NCI-H748 (cell line): ENCODE measurements at regions not wholly inside any gene's neighbourhood (a gene's known extent, or its start where the extent isn't known, plus 50 kb on each side); places are given as distances from the start of the nearest gene placed in this dataset.

Experiments
- DNase-seq: peaks from one replicate; lab custom pipeline; 2025; ENCODE audit not compliant: unreplicated experiment; lab: John Stamatoyannopoulos, UW

DNA sequence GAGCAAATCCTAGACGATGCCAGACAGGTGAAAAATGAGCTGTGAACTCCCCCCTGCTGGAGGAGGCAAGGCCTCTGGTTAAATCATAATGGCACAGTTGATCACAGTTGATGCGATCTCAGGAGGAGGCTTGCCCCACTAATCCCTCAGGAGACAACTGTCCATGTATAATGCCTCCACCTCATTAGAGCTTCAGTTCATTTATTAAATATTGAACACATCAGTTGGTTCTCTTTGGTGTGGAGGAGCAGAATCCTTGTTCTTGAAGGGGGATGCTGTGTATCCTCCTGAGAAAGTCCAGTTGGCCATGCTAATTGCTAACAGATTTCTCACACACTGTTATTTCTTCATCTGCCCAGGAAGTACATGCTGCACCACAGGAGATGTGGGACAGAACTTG, 290.5 kb downstream of the IGSF11 start:
- no peak for DNase-seq

DNA sequence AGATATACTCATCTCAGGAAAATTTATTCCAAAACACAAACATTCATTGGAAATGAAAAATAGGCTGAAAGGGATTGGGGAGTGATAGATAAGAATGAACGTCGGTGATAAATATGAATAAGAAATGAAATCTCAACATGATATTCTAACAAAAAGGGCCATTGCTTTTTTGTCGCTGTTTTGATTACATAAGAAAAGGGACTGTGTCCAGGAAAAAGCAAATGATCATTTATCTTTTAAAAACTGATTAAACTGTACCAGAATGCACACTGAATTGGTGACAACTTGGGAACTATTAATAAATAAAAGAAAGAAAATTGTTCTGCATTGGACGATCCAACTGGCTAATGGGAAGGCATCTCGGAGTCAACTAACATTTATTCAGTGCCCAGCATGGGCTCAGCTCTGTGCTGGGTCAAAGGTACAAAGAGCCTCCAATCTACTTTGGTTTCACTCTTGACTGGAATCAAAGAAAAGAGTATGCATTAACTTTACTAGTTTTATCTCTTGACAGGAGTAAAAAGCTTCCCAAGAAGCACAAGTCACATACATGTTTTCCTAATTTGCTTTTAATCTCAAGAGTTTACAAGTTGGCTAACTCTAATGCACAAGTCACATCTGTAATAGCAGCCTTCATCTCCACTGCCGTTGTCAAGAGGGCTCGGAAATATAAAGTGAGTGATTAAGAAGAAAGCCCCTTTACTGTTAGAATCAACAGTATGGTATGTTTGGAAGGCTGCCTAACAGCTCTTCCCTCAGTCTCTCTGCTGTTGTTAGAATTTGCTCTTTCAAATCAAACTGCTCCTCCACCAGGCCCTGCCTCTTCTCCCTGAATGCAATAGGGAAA, 280.0 kb downstream of the IGSF11 start:
- no peak for DNase-seq

DNA sequence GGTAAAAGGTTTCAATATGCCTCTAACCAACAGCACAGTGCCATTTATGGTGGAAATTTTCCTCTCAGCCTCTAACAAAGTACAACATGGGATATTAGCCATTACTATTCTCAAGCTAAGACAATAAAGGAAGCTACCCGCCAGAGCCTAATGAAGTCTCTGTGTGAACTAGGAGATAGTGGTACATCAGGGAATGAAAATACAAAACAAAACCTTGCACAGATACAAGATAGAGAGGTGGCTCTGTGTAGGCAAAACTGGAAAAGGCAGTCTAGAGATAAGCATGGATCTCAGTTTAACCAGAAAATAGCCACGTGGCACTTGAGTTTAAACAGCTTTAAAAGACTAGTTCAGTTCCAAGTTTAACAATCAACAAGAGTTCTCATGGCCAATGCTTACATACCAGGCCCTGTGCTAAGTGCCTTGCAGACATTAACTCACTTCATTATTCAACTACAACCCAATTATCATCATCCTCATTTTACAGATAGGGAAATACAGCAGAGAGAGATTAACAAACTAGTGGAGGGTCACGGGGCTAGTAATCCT, 279.3 kb downstream of the IGSF11 start:
- no peak for DNase-seq

DNA sequence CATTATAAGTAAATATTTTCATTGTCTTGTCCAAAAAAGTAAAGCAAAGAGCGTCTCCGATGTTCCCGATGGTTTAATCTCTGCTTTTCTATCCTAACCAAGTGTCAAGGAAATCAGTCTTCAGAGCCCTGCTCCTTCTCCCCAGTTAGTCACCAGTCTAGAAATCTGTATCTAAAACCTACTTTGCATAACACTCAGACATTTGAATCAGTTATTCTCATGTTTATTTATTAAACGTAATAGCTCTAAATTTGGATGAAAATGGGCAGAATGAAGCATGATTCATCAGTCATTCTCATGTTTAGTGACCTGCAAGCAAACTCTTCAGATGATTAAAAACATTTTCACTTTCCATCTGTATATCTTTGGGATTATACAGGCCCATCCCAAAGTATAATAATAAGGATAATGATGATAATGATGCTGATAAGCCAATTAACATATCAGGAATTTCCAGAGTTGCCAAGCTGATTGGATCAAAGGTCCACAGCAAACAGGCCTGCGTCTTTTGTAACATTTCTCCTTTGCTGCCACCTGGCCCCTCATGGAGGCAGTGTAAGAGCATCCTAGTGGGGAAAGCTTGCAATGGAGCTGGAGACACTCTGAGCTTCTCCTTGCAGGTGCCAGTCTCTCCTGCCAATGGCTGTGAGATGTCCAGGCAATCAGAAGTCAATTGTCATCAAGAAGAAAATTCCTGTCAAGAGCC, 273.9 kb downstream of the IGSF11 start:
- no peak for DNase-seq

DNA sequence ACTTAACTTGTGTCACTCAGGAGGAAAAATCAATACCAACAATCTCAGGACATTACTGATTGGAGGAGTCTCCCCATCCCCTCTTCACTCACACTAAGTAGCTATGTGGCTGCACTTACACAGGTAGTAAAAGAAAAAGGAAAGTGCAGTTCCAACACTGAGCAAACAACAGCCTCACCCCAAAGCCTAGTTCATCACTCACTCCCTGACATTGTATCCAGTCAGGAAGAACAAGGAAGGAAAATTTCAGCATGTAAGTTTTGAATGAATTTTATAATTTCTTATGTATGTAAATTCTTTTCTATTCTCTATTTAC, 273.4 kb downstream of the IGSF11 start:
- no peak for DNase-seq

DNA sequence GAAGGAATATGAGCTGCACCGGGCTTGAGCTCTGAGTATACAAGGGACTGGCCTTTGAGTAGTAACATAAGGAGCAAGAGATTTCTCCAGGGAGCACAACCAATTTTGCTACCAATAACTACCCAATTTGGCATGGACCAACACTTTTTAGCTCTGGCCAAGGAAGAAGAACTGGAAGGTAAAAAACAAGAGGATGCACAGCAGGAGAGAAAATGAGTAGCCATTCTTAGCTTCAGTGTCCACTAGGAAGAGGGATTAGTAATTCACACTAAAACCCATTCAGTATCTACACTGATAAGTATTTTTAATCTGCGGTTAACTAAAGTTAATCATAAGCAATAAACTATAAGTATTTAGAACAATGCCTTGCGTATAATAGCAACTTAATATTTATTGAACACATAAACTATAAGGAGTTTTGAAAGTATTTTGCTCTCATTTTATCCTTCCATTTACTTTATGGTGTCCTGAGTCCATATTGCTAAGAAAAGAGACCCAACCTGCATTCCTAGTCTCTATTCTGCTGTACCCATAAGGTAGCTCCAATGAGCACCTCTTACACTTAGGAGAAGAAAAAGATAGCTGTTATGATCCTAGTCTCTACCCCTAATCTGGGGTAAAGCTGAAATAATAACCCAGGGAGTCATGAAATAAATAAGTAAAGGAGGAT, 268.9 kb downstream of the IGSF11 start:
- no peak for DNase-seq

DNA sequence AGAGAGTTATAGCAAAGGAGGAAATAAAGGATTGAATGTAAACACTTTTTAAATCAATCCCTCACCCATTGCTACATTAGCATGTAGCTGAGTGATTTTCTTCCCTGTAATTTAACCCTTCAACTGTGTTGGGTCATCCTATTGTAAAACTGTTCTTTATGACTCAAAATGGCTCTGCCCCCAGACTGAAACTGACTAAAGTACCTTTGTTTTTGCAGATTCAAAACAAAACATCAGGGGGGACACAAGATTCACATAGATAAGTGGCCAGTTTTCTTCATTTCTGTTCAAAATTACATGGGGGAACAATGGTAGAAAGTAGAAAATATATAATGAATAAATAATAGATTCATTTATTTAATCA, 268.4 kb downstream of the IGSF11 start:
- no peak for DNase-seq

DNA sequence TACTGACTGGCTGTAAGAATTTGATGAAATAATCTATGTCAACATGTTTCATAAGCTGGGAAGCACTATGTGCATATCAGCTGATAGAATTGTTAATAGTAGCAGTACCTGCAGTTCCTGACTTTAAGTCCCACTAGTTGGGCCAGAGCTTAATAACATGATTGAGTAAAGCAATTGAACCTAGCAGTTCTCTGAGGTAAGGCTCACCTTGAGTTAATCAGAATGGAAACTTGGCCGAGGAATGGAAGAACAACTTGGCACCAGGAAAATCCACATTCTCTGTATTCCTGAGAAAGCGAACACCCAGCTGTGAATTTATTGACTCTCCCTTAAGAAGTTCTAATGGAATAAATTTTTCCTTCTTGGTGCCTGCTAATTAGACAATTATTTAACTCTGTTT, 262.6 kb downstream of the IGSF11 start:
- DNase-seq: no peak

DNA sequence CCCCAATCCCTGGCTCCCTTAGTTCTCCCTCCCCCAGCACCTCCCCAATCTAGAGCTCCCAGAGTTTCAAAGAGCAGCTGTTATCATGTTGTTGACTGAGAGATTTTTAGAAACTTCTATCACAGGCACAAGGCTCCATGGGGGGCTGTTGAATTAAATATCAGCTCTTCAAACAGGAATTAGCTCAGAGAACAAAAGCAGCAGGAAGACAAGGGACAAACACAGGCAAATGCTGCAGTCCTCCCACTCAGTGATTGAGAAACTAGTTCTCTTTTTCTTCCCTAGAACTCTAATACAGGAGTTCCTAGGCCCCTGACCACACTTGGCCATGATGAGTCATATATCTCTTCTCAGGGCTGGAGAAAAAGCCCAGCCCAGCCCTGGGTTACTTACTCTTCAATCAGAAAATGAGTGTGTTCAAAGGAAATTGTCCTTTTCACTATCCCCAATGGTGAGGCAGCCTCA, 262.1 kb downstream of the IGSF11 start:
- peak; percentile 34 for DNase-seq

DNA sequence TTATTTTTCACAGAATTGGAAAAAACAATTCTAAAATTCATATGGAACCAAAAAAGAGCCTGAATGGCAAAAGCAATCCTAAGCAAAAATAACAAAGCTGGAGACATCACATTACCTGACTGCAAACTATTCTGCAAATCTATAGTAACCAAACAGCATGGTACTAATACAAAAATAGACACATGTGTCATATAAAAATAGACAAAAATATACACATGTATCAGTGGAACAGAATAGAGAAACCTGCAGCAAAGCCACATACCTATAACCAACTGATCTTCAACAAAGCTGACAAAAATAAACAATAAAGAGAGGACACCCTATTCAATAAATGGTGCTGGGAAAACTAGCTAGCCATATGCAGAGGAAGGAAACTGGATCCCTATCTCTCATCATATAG, 259.6 kb downstream of the IGSF11 start:
- DNase-seq: no peak

DNA sequence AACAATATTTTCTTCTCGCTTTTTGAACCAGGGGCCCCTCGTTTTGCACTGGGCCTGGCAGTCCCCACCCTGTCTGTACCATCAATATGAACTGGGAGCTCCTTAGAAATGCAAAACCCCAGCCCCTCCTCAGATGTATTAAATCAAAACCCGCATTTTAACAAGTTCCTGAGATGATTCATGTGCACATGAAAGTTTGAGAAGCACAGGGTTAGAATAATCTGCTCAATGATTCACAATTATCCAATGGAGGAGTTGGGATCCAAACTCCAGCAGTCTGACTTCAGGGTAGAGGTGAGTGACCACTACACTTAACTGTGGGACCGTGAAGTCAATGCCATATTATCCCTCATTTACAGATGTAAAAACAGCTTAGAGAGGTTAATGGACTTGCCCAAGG, 256.4 kb downstream of the IGSF11 start:
- no peak for DNase-seq

DNA sequence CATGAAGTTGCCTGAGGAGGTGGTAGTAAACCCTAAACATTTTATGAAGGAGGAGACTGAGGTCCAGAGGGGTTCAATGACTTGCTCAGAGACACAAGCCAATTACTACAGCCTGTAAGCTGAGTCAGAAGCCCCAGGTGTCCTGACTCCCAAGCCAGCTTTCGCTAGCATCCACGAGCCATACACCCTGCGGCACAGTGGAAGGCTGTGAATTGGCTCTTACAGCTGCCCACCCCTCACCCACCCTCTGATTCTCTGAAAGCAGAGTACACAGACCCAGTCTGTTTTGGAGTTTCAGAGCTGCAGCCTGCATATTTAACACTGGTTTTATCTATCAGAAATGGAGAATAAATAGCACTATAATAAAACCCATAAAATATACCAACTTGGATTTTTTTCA, 253.4 kb downstream of the IGSF11 start:
- DNase-seq: no peak

DNA sequence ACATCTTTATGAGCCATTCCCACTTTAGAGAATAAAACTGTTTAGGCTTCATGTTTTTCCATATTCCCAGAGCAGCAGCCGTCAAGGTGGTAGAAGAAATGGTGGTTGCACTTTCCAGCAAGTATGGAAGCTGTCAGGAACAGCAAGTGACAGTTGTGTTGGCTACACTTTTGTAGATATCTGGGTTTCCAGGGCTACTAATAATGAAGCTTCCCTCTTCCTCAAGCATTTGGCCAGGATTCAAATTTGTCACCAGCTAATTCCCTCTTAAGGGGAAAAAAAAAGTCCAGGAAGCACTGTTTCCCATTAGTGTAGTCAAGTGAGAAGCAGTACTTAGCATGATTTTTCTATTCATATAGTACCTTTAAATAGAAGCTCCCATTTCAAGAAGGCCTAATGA, 252.8 kb downstream of the IGSF11 start:
- DNase-seq: no peak

DNA sequence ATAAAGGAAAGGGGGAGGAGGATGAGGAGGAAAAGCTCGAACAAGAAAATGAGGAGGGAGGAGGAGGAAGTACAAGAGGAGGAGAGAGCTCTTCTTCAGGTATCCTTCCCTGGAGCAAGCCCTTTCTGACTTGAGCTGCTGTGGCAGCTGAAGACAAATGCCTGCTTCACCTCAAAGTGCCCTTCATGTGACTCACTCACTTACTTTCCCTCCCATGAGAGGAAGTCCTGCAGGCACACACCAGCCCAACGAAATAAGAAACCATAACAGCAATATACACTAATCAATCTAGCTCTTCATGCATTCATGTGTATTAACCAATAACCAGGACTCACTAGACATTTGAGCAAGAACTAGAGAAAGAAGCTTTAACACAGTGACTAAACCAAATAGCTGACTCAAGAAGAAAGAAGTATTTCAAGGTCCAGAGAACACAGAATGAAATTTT, 251.9 kb downstream of the IGSF11 start:
- no peak for DNase-seq

DNA sequence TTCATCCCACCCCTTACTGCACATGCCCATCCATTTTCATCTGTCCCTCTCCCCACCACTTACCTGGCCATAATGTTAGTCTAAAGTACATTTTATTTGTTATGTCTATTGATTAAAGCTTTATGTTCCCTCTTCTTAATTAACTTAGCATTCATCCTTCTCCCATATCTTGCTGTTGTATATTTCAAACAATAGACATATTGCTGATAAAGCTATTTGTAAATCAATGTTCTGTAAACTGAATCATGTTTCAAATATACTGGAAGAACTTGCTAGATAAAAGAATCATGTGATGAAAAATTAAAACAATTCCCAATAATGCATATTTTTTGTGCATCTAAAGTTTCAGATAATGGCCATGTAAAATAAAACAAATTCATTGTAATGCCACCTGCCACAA, 249.2 kb downstream of the IGSF11 start:
- no peak for DNase-seq

DNA sequence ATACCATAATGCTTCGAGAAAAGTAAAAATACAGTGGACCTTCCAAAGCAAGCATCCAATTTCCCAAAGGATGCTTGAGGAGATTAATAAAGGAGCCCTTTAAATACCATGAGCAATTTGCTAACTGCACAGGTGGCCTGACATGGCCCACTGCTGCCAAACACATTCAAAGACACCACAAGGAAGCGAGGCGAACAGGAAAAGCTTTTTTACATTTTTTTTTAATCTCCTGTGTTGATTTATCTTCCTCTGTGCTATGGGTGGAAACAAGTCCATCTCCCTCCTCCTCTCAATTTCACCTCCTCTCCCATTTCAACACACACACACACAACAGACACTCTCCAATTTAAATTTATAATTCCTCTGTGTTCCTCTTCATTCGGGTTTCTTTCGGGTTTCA, 243.4 kb downstream of the IGSF11 start:
- no peak for DNase-seq

DNA sequence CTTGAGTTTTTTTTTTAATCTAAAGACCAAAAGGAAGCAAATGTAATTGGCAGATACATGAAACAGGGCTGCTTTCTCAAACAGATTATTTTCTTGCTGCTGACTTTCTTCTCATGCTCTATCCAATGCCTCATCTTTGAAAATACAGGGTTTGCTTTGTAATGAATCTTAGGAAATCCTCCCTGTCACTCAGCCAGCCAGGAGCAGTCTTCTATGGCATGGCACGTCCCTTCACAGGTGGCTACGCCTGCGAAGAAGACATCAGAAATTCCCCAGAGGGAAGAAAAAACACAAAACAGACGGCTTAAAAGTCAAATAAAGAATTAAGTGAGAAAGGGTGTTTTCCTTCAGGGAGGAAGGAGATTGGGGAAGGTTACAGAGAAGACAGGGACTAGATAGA, 242.5 kb downstream of the IGSF11 start:
- no peak for DNase-seq

DNA sequence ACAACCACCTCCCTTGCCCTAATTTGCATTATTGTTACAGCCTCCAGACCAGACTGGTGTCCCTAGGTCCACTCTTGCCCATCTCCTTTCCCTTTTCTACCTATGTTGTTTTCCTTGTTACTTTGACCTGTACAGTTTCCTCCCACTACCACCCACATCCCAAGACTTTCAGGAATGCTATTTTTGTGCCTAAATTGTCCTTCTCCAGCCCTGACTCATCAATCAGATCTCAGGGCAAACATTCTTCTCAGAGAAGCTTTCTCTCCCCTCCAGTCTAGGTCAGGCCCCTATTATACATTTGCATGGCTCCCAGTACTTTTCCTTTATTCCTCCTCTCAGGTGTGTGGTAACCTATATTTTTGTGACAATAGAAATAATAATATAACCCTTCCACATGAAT, 241.5 kb downstream of the IGSF11 start:
- DNase-seq: no peak

DNA sequence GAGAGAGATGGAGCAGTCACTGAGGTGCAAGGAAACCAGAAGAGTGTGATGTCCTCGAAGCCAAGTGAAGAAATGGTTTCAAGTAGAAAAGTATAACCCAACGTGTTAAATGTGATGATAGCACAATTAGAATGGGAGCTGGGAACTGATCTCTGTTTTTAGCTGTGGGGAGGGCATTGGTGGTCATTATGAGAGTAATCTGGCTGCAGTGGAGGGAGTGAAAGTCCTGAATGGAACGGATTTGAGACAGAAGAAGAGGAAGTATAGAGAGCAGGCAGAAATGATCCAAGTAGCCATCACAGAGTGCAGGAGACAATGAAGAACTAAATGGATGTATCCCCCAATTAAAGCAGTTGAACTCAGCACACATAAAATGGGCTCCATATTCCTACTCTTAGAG, 235.3 kb downstream of the IGSF11 start:
- DNase-seq: no peak

DNA sequence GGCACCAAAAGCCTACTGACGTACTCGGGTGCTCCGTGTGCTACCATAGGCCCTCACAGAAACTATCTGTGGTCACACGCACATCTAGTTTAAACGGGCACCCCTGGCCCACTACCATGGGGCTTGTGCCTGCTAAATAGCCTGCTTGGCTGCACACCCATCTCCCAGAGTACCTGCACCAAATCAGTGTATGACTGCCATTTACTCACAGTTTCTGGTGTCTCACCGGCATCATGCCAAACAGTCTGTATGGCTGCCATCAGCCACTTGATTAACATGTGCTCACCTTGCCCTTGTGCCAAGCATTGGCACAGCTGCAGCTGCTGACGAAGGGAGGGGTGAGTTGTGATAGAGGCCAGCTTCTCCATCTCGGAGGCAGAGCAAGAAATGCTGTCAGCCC, 232.7 kb downstream of the IGSF11 start:
- DNase-seq: no peak

DNA sequence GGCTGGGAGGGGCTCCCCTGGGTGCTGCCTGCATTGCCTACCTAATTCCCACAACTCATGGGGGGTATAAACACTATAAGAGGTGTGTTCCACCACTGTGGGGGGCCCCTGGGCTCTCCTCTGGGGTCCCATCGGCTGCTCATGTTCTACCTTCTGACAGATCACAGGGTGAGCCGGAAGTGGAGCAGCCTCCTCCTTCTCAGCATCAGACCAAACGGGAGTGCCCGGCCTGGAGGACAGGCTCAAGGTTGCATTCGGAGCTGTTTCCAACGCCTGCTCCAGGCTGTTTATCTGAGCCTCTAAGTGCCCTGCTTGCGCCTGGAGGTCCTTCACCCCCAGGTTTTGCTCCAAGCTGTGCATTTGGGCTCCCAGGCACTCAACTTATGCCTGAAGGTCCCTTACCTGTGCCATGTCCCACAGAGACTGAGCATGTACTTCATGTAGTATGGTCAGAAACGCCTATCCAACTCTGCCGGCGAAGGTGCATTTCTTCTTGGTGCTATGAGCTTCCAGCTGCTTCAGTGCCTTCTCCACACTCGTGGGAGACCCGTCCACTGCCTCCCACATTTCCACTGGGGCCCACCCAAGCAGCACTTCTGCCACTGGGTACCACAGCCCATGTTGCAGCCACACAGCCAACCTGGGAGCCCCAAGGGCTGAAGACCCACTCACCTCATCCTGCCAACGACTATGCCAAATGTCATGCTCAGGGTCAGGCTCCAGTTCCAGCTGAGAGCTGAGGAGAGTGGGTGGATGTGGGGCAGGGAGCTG, 232.1 kb downstream of the IGSF11 start:
- DNase-seq: no peak
